ENCODE measurements at regions not wholly inside any gene's neighbourhood (a gene's known extent, or its start where the extent isn't known, plus 50 kb on each side); places are given as distances from the start of the nearest gene placed in this dataset.

DNA sequence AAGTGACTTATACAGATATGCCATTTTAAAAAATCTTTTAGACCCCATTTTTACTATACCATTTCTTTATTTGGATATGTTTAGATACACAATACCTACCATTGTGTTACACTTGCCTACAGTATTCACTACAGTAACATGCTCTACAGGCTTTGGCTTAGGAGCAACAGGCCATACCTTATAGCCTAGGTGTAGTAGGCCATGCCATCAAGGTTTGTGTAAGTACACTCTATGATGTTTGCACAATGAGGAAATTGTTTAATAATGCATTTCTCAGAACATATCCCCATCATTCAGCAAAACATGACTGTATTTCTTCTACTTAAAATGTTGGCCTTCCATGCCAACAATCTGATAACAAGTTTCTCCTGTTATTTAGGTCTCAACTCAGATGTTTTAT is 1559.5 kb upstream of the TENM4 start:
- TF ChIP-seq, protein P1, sequence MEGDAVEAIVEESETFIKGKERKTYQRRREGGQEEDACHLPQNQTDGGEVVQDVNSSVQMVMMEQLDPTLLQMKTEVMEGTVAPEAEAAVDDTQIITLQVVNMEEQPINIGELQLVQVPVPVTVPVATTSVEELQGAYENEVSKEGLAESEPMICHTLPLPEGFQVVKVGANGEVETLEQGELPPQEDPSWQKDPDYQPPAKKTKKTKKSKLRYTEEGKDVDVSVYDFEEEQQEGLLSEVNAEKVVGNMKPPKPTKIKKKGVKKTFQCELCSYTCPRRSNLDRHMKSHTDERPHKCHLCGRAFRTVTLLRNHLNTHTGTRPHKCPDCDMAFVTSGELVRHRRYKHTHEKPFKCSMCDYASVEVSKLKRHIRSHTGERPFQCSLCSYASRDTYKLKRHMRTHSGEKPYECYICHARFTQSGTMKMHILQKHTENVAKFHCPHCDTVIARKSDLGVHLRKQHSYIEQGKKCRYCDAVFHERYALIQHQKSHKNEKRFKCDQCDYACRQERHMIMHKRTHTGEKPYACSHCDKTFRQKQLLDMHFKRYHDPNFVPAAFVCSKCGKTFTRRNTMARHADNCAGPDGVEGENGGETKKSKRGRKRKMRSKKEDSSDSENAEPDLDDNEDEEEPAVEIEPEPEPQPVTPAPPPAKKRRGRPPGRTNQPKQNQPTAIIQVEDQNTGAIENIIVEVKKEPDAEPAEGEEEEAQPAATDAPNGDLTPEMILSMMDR (conservative IDR thresholded peaks at IDR 0.05; ENCODE audit: low read length), result no peak
- TF ChIP-seq EZH2phosphoT487 (IDR thresholded peaks at IDR 0.05; ENCODE audit: borderline replicate concordance, low read depth, low read length), result no peak
